ENCODE measurements at regions not wholly inside any gene's neighbourhood (a gene's known extent, or its start where the extent isn't known, plus 50 kb on each side); places are given as distances from the start of the nearest gene placed in this dataset.

DNA sequence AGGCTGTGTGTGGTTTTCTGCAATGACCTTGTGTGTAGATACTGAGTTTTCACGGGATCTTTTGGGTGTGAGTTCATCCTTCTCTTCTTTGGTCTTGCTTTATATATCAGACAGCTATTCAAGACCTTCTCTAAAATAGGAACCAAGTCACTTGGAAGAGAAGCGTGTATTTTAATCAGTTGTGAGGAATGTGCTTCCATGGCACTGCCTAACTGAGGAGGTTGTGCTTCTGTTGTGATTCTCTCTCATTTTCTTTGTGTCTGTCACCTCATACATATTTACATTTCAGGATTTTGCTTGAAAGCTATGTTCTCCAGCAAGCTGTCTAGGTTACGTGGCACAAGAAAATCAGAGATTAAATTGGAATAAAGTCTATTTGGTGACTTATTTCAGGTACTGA lies 428.7 kb downstream of the QKI start:
- ATAC-seq (no peak), DNase-seq (no peak)
- no peaks in the 10 kb centered on the region for H3K36me3 ChIP-seq
- no peaks in the 10 kb centered on the region for H3K4me1 ChIP-seq
- intact Hi-C loops (cut with DNase I) = no loop called here
- no peaks in the 10 kb centered on the region for H3K27me3 ChIP-seq
- no peak overlapping the region for H3K27ac ChIP-seq
- H3K9me3 ChIP-seq = peaks cover 0 to 8% of the 10 kb centered on the region in 2 donors
- TF ChIP-seq, protein P1, sequence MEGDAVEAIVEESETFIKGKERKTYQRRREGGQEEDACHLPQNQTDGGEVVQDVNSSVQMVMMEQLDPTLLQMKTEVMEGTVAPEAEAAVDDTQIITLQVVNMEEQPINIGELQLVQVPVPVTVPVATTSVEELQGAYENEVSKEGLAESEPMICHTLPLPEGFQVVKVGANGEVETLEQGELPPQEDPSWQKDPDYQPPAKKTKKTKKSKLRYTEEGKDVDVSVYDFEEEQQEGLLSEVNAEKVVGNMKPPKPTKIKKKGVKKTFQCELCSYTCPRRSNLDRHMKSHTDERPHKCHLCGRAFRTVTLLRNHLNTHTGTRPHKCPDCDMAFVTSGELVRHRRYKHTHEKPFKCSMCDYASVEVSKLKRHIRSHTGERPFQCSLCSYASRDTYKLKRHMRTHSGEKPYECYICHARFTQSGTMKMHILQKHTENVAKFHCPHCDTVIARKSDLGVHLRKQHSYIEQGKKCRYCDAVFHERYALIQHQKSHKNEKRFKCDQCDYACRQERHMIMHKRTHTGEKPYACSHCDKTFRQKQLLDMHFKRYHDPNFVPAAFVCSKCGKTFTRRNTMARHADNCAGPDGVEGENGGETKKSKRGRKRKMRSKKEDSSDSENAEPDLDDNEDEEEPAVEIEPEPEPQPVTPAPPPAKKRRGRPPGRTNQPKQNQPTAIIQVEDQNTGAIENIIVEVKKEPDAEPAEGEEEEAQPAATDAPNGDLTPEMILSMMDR (IDR thresholded peaks at IDR 0.05) = no peak
- H3K4me3 ChIP-seq = no peak overlapping the region

DNA sequence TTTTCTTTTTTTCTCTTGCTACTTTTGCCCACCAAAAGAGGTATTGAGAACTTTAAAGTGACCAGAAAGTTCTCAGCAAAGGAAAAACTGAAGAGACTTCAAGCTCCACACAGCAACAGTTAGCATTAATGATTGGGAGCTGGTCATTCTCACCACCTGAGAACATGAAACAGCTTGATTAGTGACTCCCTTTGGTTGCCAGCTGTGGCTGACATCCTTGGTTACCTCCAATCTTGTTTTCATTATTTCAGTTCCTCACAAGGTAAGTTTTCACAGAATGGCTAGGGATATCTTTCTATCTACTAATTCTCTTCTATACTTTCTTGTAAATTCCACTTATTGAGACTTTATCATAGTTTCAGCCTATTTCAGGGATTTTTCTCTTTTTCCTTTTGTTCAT lies 427.9 kb downstream of the QKI start:
- no peak overlapping the region for H3K27ac ChIP-seq
- TF ChIP-seq, protein P1 (IDR thresholded peaks at IDR 0.05) = no peak
- DNase-seq (no peak), ATAC-seq (no peak)
- intact Hi-C loops (cut with DNase I) = no loop called here
- peaks cover 0 to 8% of the 10 kb centered on the region in 2 donors for H3K9me3 ChIP-seq
- no peak overlapping the region for H3K4me3 ChIP-seq
- H3K36me3 ChIP-seq = no peaks in the 10 kb centered on the region
- no peaks in the 10 kb centered on the region for H3K27me3 ChIP-seq
- H3K4me1 ChIP-seq = no peaks in the 10 kb centered on the region

DNA sequence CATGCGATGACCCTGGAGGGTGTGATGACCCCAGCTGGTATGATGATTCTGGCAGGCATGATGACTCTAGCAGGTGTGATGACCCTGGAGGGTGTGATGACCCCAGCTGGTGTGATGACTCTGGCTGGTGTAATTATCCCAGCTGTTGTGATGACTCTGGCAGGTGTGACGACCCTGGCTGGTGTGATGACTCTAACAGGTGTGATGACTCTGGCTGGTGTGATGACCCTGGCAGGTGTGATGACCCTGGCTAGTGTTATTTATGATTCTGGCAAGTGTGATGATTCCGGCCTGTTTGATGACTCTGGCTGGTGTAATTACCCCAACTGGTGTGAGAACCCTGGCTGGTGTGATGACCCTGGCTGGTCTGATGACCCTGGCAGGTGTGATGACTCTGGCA lies 427.2 kb downstream of the QKI start:
- Histone ChIP-seq H3K36me3 (no peaks in the 10 kb centered on the region), H3K9me3 (peaks cover 0 to 8% of the 10 kb centered on the region in 2 donors), H3K4me1 (no peaks in the 10 kb centered on the region), H3K4me3 (no peak overlapping the region), H3K27ac (no peak overlapping the region), H3K27me3 (no peaks in the 10 kb centered on the region)
- no peak for ATAC-seq
- TF ChIP-seq, protein P1 (IDR thresholded peaks at IDR 0.05) = no peak
- no peak for DNase-seq
- intact Hi-C loops (cut with DNase I) = no loop called here

DNA sequence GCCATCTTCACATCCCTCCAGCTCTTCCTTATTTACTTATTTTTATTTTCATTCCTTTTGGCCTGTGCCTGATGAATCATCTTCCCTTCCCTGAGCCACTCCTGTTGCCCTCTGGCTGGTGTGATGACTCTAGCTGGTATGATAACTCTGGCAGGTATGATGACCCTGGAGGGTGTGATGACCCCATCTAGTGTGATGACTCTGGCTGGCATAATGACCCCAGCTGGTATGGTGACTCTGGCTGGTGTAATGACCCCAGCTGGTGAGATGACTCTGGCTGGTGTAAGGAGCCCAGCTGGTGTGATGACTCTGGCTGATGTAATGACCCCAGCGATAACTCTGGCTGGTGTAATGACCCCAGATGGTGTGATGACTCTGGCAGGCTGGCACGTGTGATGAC lies 426.8 kb downstream of the QKI start:
- TF ChIP-seq, protein P1 (IDR thresholded peaks at IDR 0.05) = no peak
- no peaks in the 10 kb centered on the region for H3K36me3 ChIP-seq
- no peaks in the 10 kb centered on the region for H3K27me3 ChIP-seq
- intact Hi-C loops (cut with DNase I) = no loop called here
- H3K4me3 ChIP-seq = no peak overlapping the region
- no peaks in the 10 kb centered on the region for H3K4me1 ChIP-seq
- H3K9me3 ChIP-seq = peaks cover 0 to 8% of the 10 kb centered on the region in 2 donors
- ATAC-seq (no peak), DNase-seq (no peak)
- no peak overlapping the region for H3K27ac ChIP-seq

DNA sequence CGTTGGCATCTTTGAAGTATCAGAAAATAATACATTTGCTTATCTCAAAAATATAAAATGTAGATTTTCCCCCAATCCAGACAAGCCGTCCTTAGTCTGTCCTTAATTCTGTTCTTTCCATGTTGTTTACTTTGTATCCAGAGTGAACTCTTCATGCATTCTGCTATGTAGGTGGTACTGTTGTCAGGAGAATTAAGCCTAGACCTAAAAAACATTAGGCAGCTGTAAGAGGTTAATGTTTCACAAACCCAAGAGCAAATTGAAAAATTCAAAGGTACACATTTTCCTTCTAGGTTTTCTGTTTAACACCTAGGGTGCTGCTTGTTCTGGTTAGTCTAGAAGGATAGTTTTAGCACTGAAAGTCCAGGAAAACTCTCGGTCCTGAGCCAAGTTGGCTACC lies 426.4 kb downstream of the QKI start:
- intact Hi-C loops (cut with DNase I) = no loop called here
- H3K4me3 ChIP-seq = no peak overlapping the region
- H3K27ac ChIP-seq = no peak overlapping the region
- peaks cover 0 to 8% of the 10 kb centered on the region in 2 donors for H3K9me3 ChIP-seq
- H3K36me3 ChIP-seq = no peaks in the 10 kb centered on the region
- TF ChIP-seq, protein P1 (IDR thresholded peaks at IDR 0.05) = no peak
- DNase-seq = no peak
- ATAC-seq = no peak
- no peaks in the 10 kb centered on the region for H3K27me3 ChIP-seq
- no peaks in the 10 kb centered on the region for H3K4me1 ChIP-seq
